Astrocyte of the cerebellum (primary cell): ENCODE measurements at regions not wholly inside any gene's neighbourhood (a gene's known extent, or its start where the extent isn't known, plus 50 kb on each side); places are given as distances from the start of the nearest gene placed in this dataset.

Source experiments
- DNase-seq: peaks from one replicate; pipeline ENCODE4 v3.0.0-alpha.2; 2011; ENCODE audit warnings: low read depth
- H3K4me3 ChIP-seq: 2 replicates; pipeline ENCODE4 v1.5.1; 2011; ENCODE audit warnings: mild to moderate bottlenecking, low read depth, low read length, moderate library complexity
- in situ Hi-C: cut with HindIII; loops from 2 replicates; pipeline ENCODE4 v1.10.0; 2017; ENCODE audit warnings: low sequenced_read_pairs
- TF ChIP-seq, protein P1 (sequence below): IDR thresholded peaks from 2 replicates; pipeline ENCODE4 v1.5.1; 2012; ENCODE audit warnings: low read length, low read depth, moderate library complexity, mild to moderate bottlenecking; ENCODE audit errors: missing control alignments

DNA sequence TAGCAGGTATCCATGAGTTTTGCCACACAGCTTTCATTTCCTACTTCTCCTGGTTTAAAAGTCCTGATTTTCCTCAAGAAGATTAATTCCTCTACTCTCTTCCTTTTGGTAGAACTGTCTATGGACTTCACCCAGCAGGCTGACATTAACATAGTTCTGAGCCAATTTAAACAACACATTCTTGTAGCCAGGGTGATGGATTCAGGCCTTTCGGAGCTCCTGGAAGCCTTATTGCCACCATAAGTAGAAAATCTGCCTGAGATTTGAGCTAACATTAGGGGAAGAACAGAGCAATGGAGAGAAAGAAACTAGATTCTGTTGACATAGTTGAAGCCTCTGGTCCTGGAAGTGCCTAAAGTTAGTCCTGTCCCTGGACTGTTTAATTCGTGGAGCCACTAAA, 449.8 kb downstream of the TAFA4 start:
- TF ChIP-seq, protein P1, sequence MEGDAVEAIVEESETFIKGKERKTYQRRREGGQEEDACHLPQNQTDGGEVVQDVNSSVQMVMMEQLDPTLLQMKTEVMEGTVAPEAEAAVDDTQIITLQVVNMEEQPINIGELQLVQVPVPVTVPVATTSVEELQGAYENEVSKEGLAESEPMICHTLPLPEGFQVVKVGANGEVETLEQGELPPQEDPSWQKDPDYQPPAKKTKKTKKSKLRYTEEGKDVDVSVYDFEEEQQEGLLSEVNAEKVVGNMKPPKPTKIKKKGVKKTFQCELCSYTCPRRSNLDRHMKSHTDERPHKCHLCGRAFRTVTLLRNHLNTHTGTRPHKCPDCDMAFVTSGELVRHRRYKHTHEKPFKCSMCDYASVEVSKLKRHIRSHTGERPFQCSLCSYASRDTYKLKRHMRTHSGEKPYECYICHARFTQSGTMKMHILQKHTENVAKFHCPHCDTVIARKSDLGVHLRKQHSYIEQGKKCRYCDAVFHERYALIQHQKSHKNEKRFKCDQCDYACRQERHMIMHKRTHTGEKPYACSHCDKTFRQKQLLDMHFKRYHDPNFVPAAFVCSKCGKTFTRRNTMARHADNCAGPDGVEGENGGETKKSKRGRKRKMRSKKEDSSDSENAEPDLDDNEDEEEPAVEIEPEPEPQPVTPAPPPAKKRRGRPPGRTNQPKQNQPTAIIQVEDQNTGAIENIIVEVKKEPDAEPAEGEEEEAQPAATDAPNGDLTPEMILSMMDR = no peak
- in situ Hi-C loops = no loop called here
- DNase-seq = no peak
- no peak overlapping the region for H3K4me3 ChIP-seq

DNA sequence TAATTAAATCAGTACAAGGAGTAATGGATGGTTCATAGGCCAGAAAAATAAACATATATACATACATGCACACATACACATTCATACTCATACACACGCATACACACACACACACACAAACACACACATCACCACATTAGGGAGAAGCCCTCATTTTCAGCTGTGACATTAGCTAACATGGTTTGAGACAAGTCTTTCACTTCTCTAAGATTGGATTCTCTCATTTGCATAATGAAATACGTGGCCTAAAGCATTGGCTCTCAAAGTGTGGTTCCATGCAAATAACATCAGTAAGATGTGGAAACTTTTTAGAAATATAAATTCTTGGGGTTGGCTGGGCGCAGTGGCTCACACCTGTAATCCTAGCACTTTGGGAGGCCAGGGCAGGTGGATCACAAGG, 452.6 kb downstream of the TAFA4 start:
- in situ Hi-C loops = no loop called here
- no peak for DNase-seq
- TF ChIP-seq, protein P1 = no peak
- H3K4me3 ChIP-seq = no peak overlapping the region

DNA sequence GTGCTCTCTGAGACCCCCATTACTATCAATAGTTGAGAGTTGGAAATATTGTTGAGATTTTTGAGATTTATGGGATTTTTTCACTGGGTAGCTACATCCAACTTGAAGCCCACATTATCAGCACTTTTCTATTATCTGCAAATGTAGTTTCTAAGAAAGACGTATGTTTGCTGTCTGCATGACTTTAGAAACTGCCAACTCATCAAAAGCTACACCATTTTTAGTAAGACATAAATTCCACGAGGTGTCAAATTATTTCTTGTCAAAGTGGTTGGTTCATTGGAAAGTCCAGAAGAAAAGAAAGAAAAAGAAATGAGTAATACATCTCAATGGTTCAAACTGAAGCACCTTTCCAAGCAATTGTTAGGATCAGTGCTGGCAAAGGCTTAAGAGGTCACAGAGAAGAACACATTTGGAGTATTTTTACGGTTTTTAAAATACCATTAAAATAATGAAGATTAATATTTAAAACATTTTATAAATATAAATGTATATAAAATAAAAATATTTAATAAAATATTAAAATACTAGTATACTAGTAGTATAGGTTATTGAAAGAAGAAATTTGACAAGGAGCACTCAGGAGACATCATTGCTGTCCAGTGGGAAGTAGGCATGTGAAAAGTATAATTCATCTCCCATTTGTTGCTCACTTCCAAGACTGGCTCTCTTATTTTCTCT, 463.5 kb downstream of the TAFA4 start:
- in situ Hi-C loops = loop anchor here (5.0 kb wide), 1 partner anchor 78 kb away; no protein-coding TSS in a partner anchor
- TF ChIP-seq, protein P1 = no peak
- DNase-seq = no peak
- no peak overlapping the region for H3K4me3 ChIP-seq

DNA sequence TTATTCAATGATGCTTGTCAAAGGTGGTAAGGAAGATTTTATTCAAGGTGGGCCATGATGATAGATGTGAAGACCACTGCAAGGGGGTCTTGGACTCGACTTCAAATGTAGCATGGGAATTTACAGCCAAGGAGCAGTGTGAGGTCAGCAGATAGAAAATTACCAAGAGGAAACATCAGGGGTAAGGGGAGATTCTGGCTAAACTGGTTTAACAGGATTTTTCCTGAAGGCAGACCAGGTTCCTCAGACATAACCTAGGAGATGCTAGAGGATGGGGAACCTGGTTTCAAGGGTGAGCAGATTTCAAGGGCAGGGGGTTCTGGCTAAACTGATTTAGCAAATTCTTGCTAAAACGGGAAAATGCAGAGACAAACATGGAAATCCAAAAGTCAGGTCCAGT, 464.9 kb downstream of the TAFA4 start:
- in situ Hi-C loops = loop anchor here (5.0 kb wide), 1 partner anchor 80 kb away; no protein-coding TSS in a partner anchor

DNA sequence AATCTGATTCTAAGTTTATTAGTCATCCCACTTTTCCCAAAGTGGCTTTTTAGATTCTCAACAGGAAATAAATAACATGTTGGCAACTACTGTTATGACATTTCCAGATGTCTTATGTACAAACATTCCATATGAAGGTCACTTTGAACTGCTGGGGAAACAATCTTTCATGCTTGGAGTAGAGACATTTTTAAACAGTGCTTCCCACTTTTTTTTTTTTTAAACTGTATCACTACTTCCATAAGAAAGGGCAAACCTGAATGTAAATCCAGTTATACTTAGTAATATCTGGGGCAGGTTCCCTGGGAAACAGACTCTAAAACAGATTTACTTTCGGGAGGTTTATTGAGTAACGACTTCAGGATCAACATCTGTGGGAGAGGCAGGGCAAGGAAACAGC, 473.8 kb downstream of the TAFA4 start:
- TF ChIP-seq, protein P1 = no peak
- H3K4me3 ChIP-seq = no peak overlapping the region
- DNase-seq = no peak
- in situ Hi-C loops = no loop called here

More for the DNA sequence above, 464.9 kb downstream of the TAFA4 start:
- TF ChIP-seq, protein P1 = no peak
- DNase-seq = no peak
- no peak overlapping the region for H3K4me3 ChIP-seq

DNA sequence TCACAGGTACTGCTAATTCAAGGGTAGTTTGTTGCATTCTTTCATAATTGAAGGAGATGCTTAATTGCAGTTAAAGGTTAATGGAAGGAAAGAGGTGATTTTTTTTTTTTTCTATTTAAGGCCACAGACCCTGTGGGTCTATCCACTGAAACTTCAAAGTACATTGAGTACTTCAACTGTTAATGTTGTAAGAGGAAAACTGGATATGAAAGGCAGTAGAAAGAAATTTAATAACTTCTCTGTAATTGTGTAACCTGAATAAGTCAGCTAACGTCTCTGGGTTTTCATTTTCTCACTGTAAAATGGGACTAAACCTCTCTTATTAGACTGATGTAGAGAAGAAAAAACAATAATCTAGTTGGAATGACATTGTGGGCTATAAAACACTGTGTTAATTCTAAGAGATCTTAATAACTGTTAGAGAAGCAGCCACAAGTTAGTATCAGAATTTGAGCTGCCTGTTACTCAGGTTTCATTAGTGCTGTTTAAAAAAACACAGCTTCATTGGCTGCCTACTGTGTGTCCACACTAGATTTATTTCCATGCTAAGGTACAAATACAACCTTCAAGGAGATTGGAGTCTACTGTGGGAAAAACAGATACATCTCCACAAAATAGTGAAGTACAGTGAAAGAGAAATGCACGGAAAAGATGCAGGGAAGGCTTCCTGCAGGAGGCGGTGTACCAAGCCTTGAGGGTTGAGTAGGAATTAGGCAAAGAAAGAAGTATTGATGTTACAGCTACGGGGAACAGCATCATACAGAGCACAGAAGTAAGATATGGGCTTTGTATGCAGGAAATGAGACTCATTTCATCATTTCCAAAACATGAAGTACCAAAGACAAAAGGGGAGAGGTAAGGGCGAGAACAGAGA, 483.6 kb downstream of the TAFA4 start:
- TF ChIP-seq, protein P1 = no peak
- no peak for DNase-seq
- H3K4me3 ChIP-seq = no peak overlapping the region
- in situ Hi-C loops = no loop called here
